ENCODE measurements at regions not wholly inside any gene's neighbourhood (a gene's known extent, or its start where the extent isn't known, plus 50 kb on each side); places are given as distances from the start of the nearest gene placed in this dataset. TPM values are rescaled to one million over a fixed set of nuclear protein-coding genes. Genes with fewer than 3 reads are reported as not detected.

Small RNAs in the stretch of these regions (small RNA-seq; reads per million reads assigned to genes)
- not detected for gene B3GNTL1P2

Data from omental fat pad (tissue), 1 donor.